HCT116 (cell line): ENCODE measurements at regions not wholly inside any gene's neighbourhood (a gene's known extent, or its start where the extent isn't known, plus 50 kb on each side); places are given as distances from the start of the nearest gene placed in this dataset.

Experiments used
- ATAC-seq: fragments of 200-7000 bp; cut with Tn5 transposase; 2 replicates; pipeline ENCODE4 v1.9.1; 2020; ENCODE audit warnings: mild to moderate bottlenecking, moderate library complexity
- BruUV-seq: library from RNA; stranded (reverse); fragments of 400-500 nt; replicated peaks from 2 replicates; lab custom pipeline; 2021; lab: Mats Ljungman, UMichigan
- CTCF ChIA-PET: fragments of 300-600 bp; sonication (Branson Sonifier 250); formaldehyde crosslinking; loops from one replicate; lab custom pipeline; 2021; ENCODE audit warnings: antibody characterized with exemption; lab: Charles Lee
- POLR2A ChIA-PET: fragments of 300-600, 350-600 bp; sonication (Branson Sonifier 250); formaldehyde crosslinking; loops from one replicate; lab custom pipeline; 2021; ENCODE audit warnings: antibody characterized with exemption; lab: Charles Lee
- RAD21 ChIA-PET, 2 experiments: fragments of 300-600 bp; sonication (Branson Sonifier 250); formaldehyde crosslinking; loops; one replicate each; lab custom pipeline; 2023; ENCODE audit warnings: low total read pairs in 2 of 2; ENCODE audit not compliant: uncharacterized antibody in 2 of 2, unreplicated experiment in 2 of 2, low non-redundant PET in 1 of 2; lab: Charles Lee
- DNase-seq: peaks from one replicate; pipeline ENCODE4 v3.0.0-alpha.2; 2010; ENCODE audit warnings: low read depth, low spot score
- H2AFZ ChIP-seq: fragments of 200-600 bp; shearing (Covaris generic), sonication (generic); 2 replicates; pipeline ENCODE4 v1.6.1; 2017; ENCODE audit warnings: low read depth, mixed run types, mixed read lengths, antibody characterized with exemption, low read length; ENCODE audit not compliant: poor library complexity, severe bottlenecking
- H3K27ac ChIP-seq: 2 replicates; pipeline ENCODE4 v1.5.1; 2012; ENCODE audit warnings: low read depth, low read length
- H3K27me3 ChIP-seq: fragments of 200-600 bp; sonication (generic); 2 replicates; pipeline ENCODE4 v1.6.1; 2016; ENCODE audit warnings: mixed run types, low read length, mixed read lengths; ENCODE audit not compliant: insufficient read depth
- H3K36me3 ChIP-seq, 2 experiments: fragments of 200-500 bp in 1 of 2; fragments of 200-600 bp in 1 of 2; sonication (Bioruptor generic) in 1 of 2; sonication (generic) in 1 of 2; 2 replicates each; pipeline versions ENCODE4 v1.5.1 to v1.6.1; 2014 to 2016; ENCODE audit warnings: low read length in 2 of 2, inconsistent platforms in 1 of 2, mixed read lengths in 1 of 2, mixed run types in 1 of 2; ENCODE audit not compliant: insufficient read depth in 2 of 2, control insufficient read depth in 1 of 2
- H3K4me1 ChIP-seq, 2 experiments: fragments of 200-600 bp in 1 of 2; sonication (generic) in 1 of 2; 2 replicates each; pipeline versions ENCODE4 v1.5.1 to v1.6.1; 2012 to 2017; ENCODE audit warnings: low read length in 2 of 2, inconsistent platforms in 1 of 2, mild to moderate bottlenecking in 1 of 2, mixed read lengths in 1 of 2, mixed run types in 1 of 2, moderate library complexity in 1 of 2; ENCODE audit not compliant: insufficient read depth in 2 of 2, control insufficient read depth in 1 of 2
- H3K4me2 ChIP-seq: fragments of 200-600 bp; sonication (generic); 2 replicates; pipeline ENCODE4 v1.6.1; 2017; ENCODE audit warnings: mixed run types, low read length, mixed read lengths
- H3K4me3 ChIP-seq, 2 experiments: fragments of 200-600 bp in 1 of 2; sonication (generic) in 1 of 2; replicated peaks in 1 of 2; 2 replicates each; pipeline ENCODE4 v1.5.1; 2011 to 2016; ENCODE audit warnings: low read length in 2 of 2, control low read depth in 1 of 2, low read depth in 1 of 2, mild to moderate bottlenecking in 1 of 2, mixed read lengths in 1 of 2, mixed run types in 1 of 2
- H3K79me2 ChIP-seq: fragments of 200-600 bp; sonication (generic); 2 replicates; pipeline ENCODE4 v1.6.1; 2017; ENCODE audit warnings: mild to moderate bottlenecking, mixed run types, low read length, moderate library complexity, mixed read lengths; ENCODE audit not compliant: insufficient read depth
- H3K9ac ChIP-seq: fragments of 200-600 bp; sonication (generic); 2 replicates; pipeline ENCODE4 v1.6.1; 2016; ENCODE audit warnings: low read length, mixed read lengths
- H3K9me2 ChIP-seq: fragments of 200-600 bp; sonication (generic), shearing (Covaris generic); 2 replicates; pipeline ENCODE4 v1.6.1; 2017; ENCODE audit warnings: mixed run types, mild to moderate bottlenecking, moderate library complexity; ENCODE audit not compliant: insufficient read depth
- H3K9me3 ChIP-seq, 2 experiments: fragments of 200-500 bp in 1 of 2; fragments of 200-600 bp in 1 of 2; sonication (Bioruptor generic) in 1 of 2; sonication (generic) in 1 of 2; 2 replicates each; pipeline ENCODE4 v1.6.1; 2014 to 2017; ENCODE audit warnings: low read length in 2 of 2, mixed read lengths in 2 of 2, inconsistent platforms in 1 of 2, low read depth in 1 of 2, mild to moderate bottlenecking in 1 of 2, mixed run types in 1 of 2, moderate library complexity in 1 of 2; ENCODE audit not compliant: control insufficient read depth in 1 of 2, insufficient read depth in 1 of 2
- H4K20me1 ChIP-seq: fragments of 200-600 bp; sonication (generic), shearing (Covaris generic); 2 replicates; pipeline ENCODE4 v1.6.1; 2017; ENCODE audit warnings: mixed run types, mild to moderate bottlenecking, moderate library complexity; ENCODE audit not compliant: insufficient read depth
- POLR2AphosphoS5 ChIP-seq: IDR thresholded peaks from 2 replicates; pipeline ENCODE4 v1.6.1; 2011; ENCODE audit warnings: mild to moderate bottlenecking, low read depth, low read length, moderate library complexity
- REST ChIP-seq: IDR thresholded peaks from 2 replicates; pipeline ENCODE4 v1.6.1; 2012; ENCODE audit warnings: low read depth
- SIN3A ChIP-seq: IDR thresholded peaks from 2 replicates; pipeline ENCODE4 v1.6.1; 2012; ENCODE audit warnings: low read depth
- YY1 ChIP-seq: IDR thresholded peaks from 2 replicates; pipeline ENCODE4 v1.6.1; 2011; ENCODE audit warnings: low read length, low read depth, moderate library complexity, mild to moderate bottlenecking; ENCODE audit not compliant: insufficient replicate concordance; ENCODE audit errors: extremely low read depth
- ZNF274 ChIP-seq: fragments of 200-500 bp; sonication (Bioruptor generic); IDR thresholded peaks from 2 replicates; pipeline ENCODE4 v1.6.1; 2014; ENCODE audit warnings: mild to moderate bottlenecking, low read depth, low read length, inconsistent platforms
- intact Hi-C: fragments of 100-400 bp; cut with micrococcal nuclease; formaldehyde crosslinking; loops from 2 replicates; pipeline ENCODE4 v1.10.0; 2022
- TF ChIP-seq, protein P1 (sequence below): IDR thresholded peaks from 2 replicates; pipeline ENCODE4 v1.6.1; 2011; ENCODE audit warnings: mild to moderate bottlenecking, low read length, moderate library complexity; ENCODE audit not compliant: insufficient replicate concordance; ENCODE audit errors: extremely low read depth

GRCh38 chr14:62247266-62247665 lies 485.0 kb downstream of the SNAPC1 start:
- POLR2A ChIA-PET: no interaction called here
- Histone ChIP-seq H4K20me1 (no peaks in the 10 kb centered on the region), H3K36me3 (no peaks in the 10 kb centered on the region), H3K27me3 (no peaks in the 10 kb centered on the region), H2AFZ (no peak overlapping the region), H3K79me2 (no peaks in the 10 kb centered on the region), H3K9ac (no peak overlapping the region), H3K9me3 (peaks cover 3 to 5% of the 10 kb centered on the region in 2 experiments; a peak in 2 of 4 replicates), H3K9me2 (no peaks in the 10 kb centered on the region), H3K4me3 (no peak overlapping the region), H3K4me2 (no peak overlapping the region), H3K27ac (no peak overlapping the region), H3K4me1 (no peaks in the 10 kb centered on the region)
- BruUV-seq: no TSS peak
- intact Hi-C loops: no loop called here
- TF ChIP-seq POLR2AphosphoS5 (no peak), SIN3A (no peak), YY1 (no peak), REST (no peak), ZNF274 (no peak)
- TF ChIP-seq, protein P1, sequence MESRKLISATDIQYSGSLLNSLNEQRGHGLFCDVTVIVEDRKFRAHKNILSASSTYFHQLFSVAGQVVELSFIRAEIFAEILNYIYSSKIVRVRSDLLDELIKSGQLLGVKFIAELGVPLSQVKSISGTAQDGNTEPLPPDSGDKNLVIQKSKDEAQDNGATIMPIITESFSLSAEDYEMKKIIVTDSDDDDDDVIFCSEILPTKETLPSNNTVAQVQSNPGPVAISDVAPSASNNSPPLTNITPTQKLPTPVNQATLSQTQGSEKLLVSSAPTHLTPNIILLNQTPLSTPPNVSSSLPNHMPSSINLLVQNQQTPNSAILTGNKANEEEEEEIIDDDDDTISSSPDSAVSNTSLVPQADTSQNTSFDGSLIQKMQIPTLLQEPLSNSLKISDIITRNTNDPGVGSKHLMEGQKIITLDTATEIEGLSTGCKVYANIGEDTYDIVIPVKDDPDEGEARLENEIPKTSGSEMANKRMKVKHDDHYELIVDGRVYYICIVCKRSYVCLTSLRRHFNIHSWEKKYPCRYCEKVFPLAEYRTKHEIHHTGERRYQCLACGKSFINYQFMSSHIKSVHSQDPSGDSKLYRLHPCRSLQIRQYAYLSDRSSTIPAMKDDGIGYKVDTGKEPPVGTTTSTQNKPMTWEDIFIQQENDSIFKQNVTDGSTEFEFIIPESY: no peak
- ATAC-seq (no peak), DNase-seq (no peak)
- RAD21 ChIA-PET: no interaction called here
- CTCF ChIA-PET: no interaction called here
